HepG2 (cell line): ENCODE measurements at regions not wholly inside any gene's neighbourhood (a gene's known extent, or its start where the extent isn't known, plus 50 kb on each side); places are given as distances from the start of the nearest gene placed in this dataset.

ENCODE experiments used
- ATAC-seq: fragments of 200-7000 bp; cut with Tn5 transposase; 3 replicates; pipeline ENCODE4 v1.9.1; 2020; ENCODE audit warnings: mild to moderate bottlenecking, moderate library complexity
- BruUV-seq: library from RNA; stranded (reverse); fragments of 400-500 nt; replicated peaks from 2 replicates; lab custom pipeline; 2021; lab: Mats Ljungman, UMichigan
- CTCF ChIA-PET: fragments of 300-600 bp; formaldehyde crosslinking; extraction: SDS; loops from one replicate; lab custom pipeline; 2021; ENCODE audit warnings: low total read pairs, inconsistent platforms, low intra/inter-chr PET ratio; lab: Yijun Ruan, JAX
- POLR2A ChIA-PET: fragments of 350-600 bp; sonication (Branson Sonifier 250); formaldehyde crosslinking; loops from one replicate; lab custom pipeline; 2020; ENCODE audit warnings: antibody characterized with exemption, inconsistent platforms; lab: Yijun Ruan, JAX
- DNase-seq: peaks from one replicate; pipeline ENCODE4 v3.0.0-alpha.2; 2015; ENCODE audit warnings: low spot score
- FAIRE-seq: peaks from 3 replicates; lab custom pipeline; 2011; peaks lifted over from hg19 to GRCh38; lab: Jason Lieb, UNC
- H2AFZ ChIP-seq: one replicate; pipeline ENCODE4 v1.6.1; 2011; ENCODE audit warnings: low read length, inconsistent platforms
- H3K27ac ChIP-seq: fragments of 300-600 bp; 3 replicates; pipeline ENCODE4 v1.8.0; 2011; ENCODE audit warnings: mixed run types, mild to moderate bottlenecking, mixed read lengths, low read length, inconsistent platforms; ENCODE audit not compliant: insufficient read depth; ENCODE audit errors: extremely low read length
- H3K27me3 ChIP-seq, 2 experiments: fragments of 200-600 bp in 1 of 2; 2 replicates in 1 of 2; 3 replicates in 1 of 2; pipeline versions ENCODE4 v1.6.0 to v1.8.0; 2011; ENCODE audit warnings: low read length in 2 of 2, mild to moderate bottlenecking in 2 of 2, moderate library complexity in 2 of 2, inconsistent platforms in 1 of 2; ENCODE audit not compliant: insufficient read depth in 2 of 2, control insufficient read depth in 1 of 2
- H3K36me3 ChIP-seq, 2 experiments: fragments of 200-600 bp in 1 of 2; replicated peaks in 1 of 2; 2 replicates in 1 of 2; 3 replicates in 1 of 2; pipeline versions ENCODE4 v1.5.1 to v1.8.0; 2011; ENCODE audit warnings: low read length in 2 of 2, inconsistent platforms in 1 of 2; ENCODE audit not compliant: insufficient read depth in 2 of 2, control insufficient read depth in 1 of 2
- H3K4me1 ChIP-seq: 2 replicates; pipeline ENCODE4 v1.5.1; 2012; ENCODE audit warnings: low read length, inconsistent platforms; ENCODE audit not compliant: insufficient read depth
- H3K4me2 ChIP-seq: 2 replicates; pipeline ENCODE4 v1.6.0; 2011; ENCODE audit warnings: low read depth, low read length, inconsistent platforms
- H3K4me3 ChIP-seq, 3 experiments: fragments of 200-600 bp in 1 of 3; sonication (generic), shearing (Covaris generic) in 1 of 3; replicated peaks in 1 of 3; 2 replicates each; pipeline ENCODE4 v1.5.1; 2011 to 2016; ENCODE audit warnings: low read length in 3 of 3, inconsistent platforms in 2 of 3, low read depth in 2 of 3, mild to moderate bottlenecking in 2 of 3, control low read depth in 1 of 3, mixed read lengths in 1 of 3; ENCODE audit not compliant: insufficient read depth in 1 of 3
- H3K79me2 ChIP-seq: one replicate; pipeline ENCODE4 v1.6.1; 2011; ENCODE audit warnings: low read length, inconsistent platforms; ENCODE audit not compliant: insufficient read depth
- H3K9ac ChIP-seq: 2 replicates; pipeline ENCODE4 v1.6.0; 2011; ENCODE audit warnings: mild to moderate bottlenecking, low read depth, low read length, inconsistent platforms; ENCODE audit not compliant: insufficient read depth
- H3K9me3 ChIP-seq: 2 replicates; pipeline ENCODE4 v1.5.1; 2012; ENCODE audit warnings: mild to moderate bottlenecking, low read length
- H4K20me1 ChIP-seq: 2 replicates; pipeline ENCODE4 v1.6.0; 2011; ENCODE audit warnings: inconsistent platforms, mild to moderate bottlenecking, low read length, moderate library complexity; ENCODE audit not compliant: insufficient read depth
- CCDC6 ChIP-seq: sonication (generic); formaldehyde crosslinking; IDR thresholded peaks from 2 replicates; pipeline ENCODE4 v1.8.1; 2022; ENCODE audit warnings: mild to moderate bottlenecking, missing genetic modification reagents, moderate library complexity
- GATAD2A ChIP-seq: IDR thresholded peaks from 2 replicates; pipeline ENCODE4 v1.6.1; 2016
- JUN ChIP-seq: sonication (generic); formaldehyde crosslinking; IDR thresholded peaks from 2 replicates; pipeline ENCODE4 v1.4.0; 2020; ENCODE audit warnings: mild to moderate bottlenecking, missing genetic modification reagents
- KDM5B ChIP-seq: sonication (generic); formaldehyde crosslinking; IDR thresholded peaks from 2 replicates; pipeline ENCODE4 v1.4.0; 2020; ENCODE audit warnings: missing genetic modification reagents, mild to moderate bottlenecking, borderline replicate concordance
- NONO ChIP-seq, 2 experiments: fragments of 450-650 bp in 1 of 2; sonication (generic) in 1 of 2; formaldehyde crosslinking in 1 of 2; IDR thresholded peaks in 1 of 2; conservative IDR thresholded peaks in 1 of 2; 2 replicates each; pipeline versions ENCODE4 v1.6.1 to v1.8.0; 2017 to 2022; ENCODE audit warnings: mild to moderate bottlenecking in 1 of 2, missing genetic modification reagents in 1 of 2, moderate library complexity in 1 of 2
- PRMT3 ChIP-seq: sonication (generic); formaldehyde crosslinking; IDR thresholded peaks from 2 replicates; pipeline ENCODE4 v1.8.1; 2022; ENCODE audit warnings: low read depth, mild to moderate bottlenecking, moderate library complexity, missing genetic modification reagents, borderline replicate concordance
- YY1 ChIP-seq: IDR thresholded peaks from 2 replicates; pipeline ENCODE4 v1.6.1; 2011; ENCODE audit warnings: low read length, low read depth, moderate library complexity, mild to moderate bottlenecking; ENCODE audit not compliant: insufficient read depth, insufficient replicate concordance
- ZNF207 ChIP-seq: fragments of 450-650 bp; IDR thresholded peaks from 2 replicates; pipeline ENCODE4 v1.6.1; 2016; ENCODE audit warnings: antibody characterized with exemption, borderline replicate concordance
- ZNF343 ChIP-seq: sonication (generic); formaldehyde crosslinking; IDR thresholded peaks from 2 replicates; pipeline ENCODE4 v1.4.0; 2020; ENCODE audit warnings: mild to moderate bottlenecking, missing genetic modification reagents
- ZNF562 ChIP-seq: sonication (generic); formaldehyde crosslinking; IDR thresholded peaks from 2 replicates; pipeline ENCODE4 v1.8.0; 2022; ENCODE audit warnings: missing genetic modification reagents, borderline replicate concordance
- ZNF782 ChIP-seq: sonication (generic); formaldehyde crosslinking; IDR thresholded peaks from 2 replicates; pipeline ENCODE4 v1.4.0; 2020; ENCODE audit warnings: missing genetic modification reagents, mild to moderate bottlenecking, borderline replicate concordance
- whole genome bisulfite sequencing: methylation state at CpG from one replicate; pipeline ENCODE4 v1.1.6; 2017; ENCODE audit warnings: low lambda C conversion rate; 5-methylcytosine and 5-hydroxymethylcytosine counted together
- in situ Hi-C: cut with HindIII; loops from 2 replicates; pipeline ENCODE4 v1.10.0; 2017; ENCODE audit warnings: low pct_unique_long_range_greater_than_20kb; ENCODE audit not compliant: extremely low pct_ligation_motif_present
- intact Hi-C: fragments of 100-400 bp; cut with micrococcal nuclease; formaldehyde crosslinking; loops from one replicate; pipeline ENCODE4 v1.10.0; 2022; ENCODE audit not compliant: unreplicated experiment
- TF ChIP-seq, protein P1 (sequence below): sonication (generic); formaldehyde crosslinking; conservative IDR thresholded peaks from 2 replicates; pipeline ENCODE4 v1.4.0; 2020; ENCODE audit warnings: missing genetic modification reagents
- TF ChIP-seq, protein P2 (sequence below): sonication (generic); formaldehyde crosslinking; IDR thresholded peaks from 2 replicates; pipeline ENCODE4 v1.5.0; 2020; ENCODE audit warnings: mild to moderate bottlenecking, missing genetic modification reagents, borderline replicate concordance
- TF ChIP-seq, protein P3 (sequence below): conservative IDR thresholded peaks from 2 replicates; pipeline ENCODE4 v1.6.1; 2018; ENCODE audit warnings: missing genetic modification reagents

- Histone ChIP-seq H2AFZ (no peak overlapping the region), H3K4me3 (no peak overlapping the region), H3K9ac (no peak overlapping the region), H3K79me2 (no peaks in the 10 kb centered on the region), H3K4me2 (no peak overlapping the region), H3K4me1 (no peaks in the 10 kb centered on the region), H3K27ac (no peak overlapping the region), H3K9me3 (no peaks in the 10 kb centered on the region), H3K36me3 (no peaks in the 10 kb centered on the region), H3K27me3 (no peaks in the 10 kb centered on the region), H4K20me1 (no peaks in the 10 kb centered on the region)
- BruUV-seq: no TSS peak
- WGBS: 3% methylated on average over 1 of the region's 1 CpG
- FAIRE-seq: no peak
- intact Hi-C loops (no loop called here), in situ Hi-C loops (no loop called here)
- ChIA-PET POLR2A (no interaction called here), CTCF (no interaction called here)
- no peak for DNase-seq
- ATAC-seq: no peak
- TF ChIP-seq GATAD2A (CRISPR knock-in tag) (no peak), YY1 (no peak), NONO (IDR thresholded peaks at IDR 0.05) (no peak), NONO (CRISPR knock-in tag; conservative IDR thresholded peaks at IDR 0.05) (no peak), JUN (CRISPR knock-in tag) (no peak), PRMT3 (no peak), ZNF782 (CRISPR knock-in tag) (no peak), CCDC6 (CRISPR knock-in tag) (no peak), KDM5B (CRISPR knock-in tag) (no peak), ZNF207 (no peak), ZNF343 (no peak), ZNF562 (no peak)
- TF ChIP-seq, protein P1, sequence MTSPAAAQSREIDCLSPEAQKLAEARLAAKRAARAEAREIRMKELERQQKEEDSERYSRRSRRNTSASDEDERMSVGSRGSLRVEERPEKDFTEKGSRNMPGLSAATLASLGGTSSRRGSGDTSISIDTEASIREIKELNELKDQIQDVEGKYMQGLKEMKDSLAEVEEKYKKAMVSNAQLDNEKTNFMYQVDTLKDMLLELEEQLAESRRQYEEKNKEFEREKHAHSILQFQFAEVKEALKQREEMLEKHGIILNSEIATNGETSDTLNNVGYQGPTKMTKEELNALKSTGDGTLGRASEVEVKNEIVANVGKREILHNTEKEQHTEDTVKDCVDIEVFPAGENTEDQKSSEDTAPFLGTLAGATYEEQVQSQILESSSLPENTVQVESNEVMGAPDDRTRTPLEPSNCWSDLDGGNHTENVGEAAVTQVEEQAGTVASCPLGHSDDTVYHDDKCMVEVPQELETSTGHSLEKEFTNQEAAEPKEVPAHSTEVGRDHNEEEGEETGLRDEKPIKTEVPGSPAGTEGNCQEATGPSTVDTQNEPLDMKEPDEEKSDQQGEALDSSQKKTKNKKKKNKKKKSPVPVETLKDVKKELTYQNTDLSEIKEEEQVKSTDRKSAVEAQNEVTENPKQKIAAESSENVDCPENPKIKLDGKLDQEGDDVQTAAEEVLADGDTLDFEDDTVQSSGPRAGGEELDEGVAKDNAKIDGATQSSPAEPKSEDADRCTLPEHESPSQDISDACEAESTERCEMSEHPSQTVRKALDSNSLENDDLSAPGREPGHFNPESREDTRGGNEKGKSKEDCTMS (CRISPR knock-in tag): no peak
- TF ChIP-seq, protein P2, sequence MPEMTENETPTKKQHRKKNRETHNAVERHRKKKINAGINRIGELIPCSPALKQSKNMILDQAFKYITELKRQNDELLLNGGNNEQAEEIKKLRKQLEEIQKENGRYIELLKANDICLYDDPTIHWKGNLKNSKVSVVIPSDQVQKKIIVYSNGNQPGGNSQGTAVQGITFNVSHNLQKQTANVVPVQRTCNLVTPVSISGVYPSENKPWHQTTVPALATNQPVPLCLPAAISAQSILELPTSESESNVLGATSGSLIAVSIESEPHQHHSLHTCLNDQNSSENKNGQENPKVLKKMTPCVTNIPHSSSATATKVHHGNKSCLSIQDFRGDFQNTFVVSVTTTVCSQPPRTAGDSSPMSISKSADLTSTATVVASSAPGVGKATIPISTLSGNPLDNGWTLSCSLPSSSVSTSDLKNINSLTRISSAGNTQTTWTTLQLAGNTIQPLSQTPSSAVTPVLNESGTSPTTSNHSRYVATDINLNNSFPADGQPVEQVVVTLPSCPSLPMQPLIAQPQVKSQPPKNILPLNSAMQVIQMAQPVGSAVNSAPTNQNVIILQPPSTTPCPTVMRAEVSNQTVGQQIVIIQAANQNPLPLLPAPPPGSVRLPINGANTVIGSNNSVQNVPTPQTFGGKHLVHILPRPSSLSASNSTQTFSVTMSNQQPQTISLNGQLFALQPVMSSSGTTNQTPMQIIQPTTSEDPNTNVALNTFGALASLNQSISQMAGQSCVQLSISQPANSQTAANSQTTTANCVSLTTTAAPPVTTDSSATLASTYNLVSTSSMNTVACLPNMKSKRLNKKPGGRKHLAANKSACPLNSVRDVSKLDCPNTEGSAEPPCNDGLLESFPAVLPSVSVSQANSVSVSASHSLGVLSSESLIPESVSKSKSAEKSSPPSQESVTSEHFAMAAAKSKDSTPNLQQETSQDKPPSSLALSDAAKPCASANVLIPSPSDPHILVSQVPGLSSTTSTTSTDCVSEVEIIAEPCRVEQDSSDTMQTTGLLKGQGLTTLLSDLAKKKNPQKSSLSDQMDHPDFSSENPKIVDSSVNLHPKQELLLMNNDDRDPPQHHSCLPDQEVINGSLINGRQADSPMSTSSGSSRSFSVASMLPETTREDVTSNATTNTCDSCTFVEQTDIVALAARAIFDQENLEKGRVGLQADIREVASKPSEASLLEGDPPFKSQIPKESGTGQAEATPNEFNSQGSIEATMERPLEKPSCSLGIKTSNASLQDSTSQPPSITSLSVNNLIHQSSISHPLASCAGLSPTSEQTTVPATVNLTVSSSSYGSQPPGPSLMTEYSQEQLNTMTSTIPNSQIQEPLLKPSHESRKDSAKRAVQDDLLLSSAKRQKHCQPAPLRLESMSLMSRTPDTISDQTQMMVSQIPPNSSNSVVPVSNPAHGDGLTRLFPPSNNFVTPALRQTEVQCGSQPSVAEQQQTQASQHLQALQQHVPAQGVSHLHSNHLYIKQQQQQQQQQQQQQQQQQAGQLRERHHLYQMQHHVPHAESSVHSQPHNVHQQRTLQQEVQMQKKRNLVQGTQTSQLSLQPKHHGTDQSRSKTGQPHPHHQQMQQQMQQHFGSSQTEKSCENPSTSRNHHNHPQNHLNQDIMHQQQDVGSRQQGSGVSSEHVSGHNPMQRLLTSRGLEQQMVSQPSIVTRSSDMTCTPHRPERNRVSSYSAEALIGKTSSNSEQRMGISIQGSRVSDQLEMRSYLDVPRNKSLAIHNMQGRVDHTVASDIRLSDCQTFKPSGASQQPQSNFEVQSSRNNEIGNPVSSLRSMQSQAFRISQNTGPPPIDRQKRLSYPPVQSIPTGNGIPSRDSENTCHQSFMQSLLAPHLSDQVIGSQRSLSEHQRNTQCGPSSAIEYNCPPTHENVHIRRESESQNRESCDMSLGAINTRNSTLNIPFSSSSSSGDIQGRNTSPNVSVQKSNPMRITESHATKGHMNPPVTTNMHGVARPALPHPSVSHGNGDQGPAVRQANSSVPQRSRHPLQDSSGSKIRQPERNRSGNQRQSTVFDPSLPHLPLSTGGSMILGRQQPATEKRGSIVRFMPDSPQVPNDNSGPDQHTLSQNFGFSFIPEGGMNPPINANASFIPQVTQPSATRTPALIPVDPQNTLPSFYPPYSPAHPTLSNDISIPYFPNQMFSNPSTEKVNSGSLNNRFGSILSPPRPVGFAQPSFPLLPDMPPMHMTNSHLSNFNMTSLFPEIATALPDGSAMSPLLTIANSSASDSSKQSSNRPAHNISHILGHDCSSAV (CRISPR knock-in tag): no peak
- TF ChIP-seq, protein P3, sequence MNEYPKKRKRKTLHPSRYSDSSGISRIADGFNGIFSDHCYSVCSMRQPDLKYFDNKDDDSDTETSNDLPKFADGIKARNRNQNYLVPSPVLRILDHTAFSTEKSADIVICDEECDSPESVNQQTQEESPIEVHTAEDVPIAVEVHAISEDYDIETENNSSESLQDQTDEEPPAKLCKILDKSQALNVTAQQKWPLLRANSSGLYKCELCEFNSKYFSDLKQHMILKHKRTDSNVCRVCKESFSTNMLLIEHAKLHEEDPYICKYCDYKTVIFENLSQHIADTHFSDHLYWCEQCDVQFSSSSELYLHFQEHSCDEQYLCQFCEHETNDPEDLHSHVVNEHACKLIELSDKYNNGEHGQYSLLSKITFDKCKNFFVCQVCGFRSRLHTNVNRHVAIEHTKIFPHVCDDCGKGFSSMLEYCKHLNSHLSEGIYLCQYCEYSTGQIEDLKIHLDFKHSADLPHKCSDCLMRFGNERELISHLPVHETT (CRISPR knock-in tag): no peak
Measured at GRCh38 chr9:82757924-82758323, 305.0 kb downstream of the RASEF start.
